ENCODE measurements at regions not wholly inside any gene's neighbourhood (a gene's known extent, or its start where the extent isn't known, plus 50 kb on each side); places are given as distances from the start of the nearest gene placed in this dataset.
"Not testable (repeated sequence)": the region's sequence is repeated elsewhere in the genome, so short reads cannot be mapped to it uniquely, and the experiment has no call there.

- H3K4me3 ChIP-seq = no peak overlapping the region
- H3K36me3 ChIP-seq = no peaks in the 10 kb centered on the region
- TF ChIP-seq CTCF (IDR thresholded peaks at IDR 0.05; ENCODE audit: low read depth, low read length) = no peak
- H3K27me3 ChIP-seq = no peaks in the 10 kb centered on the region
- H3K9me3 ChIP-seq (ENCODE audit: low read depth) = no peaks in the 10 kb centered on the region
- no peak overlapping the region for H3K27ac ChIP-seq
- DNase-seq (ENCODE audit: low read depth in 1 of 2, low spot score in 1 of 2) = peak in 1 of 2 donors; percentile 56
- H3K4me1 ChIP-seq (ENCODE audit: low read depth) = no peaks in the 10 kb centered on the region
Measured at GRCh38 chr12:87406926-87407325, 622.3 kb downstream of the C12orf50 start.

- no peaks in the 10 kb centered on the region for H3K9me3 ChIP-seq (ENCODE audit: low read depth)
- peak in 1 of 2 donors; percentile 27 for DNase-seq (ENCODE audit: low read depth in 1 of 2, low spot score in 1 of 2)
- no peak overlapping the region for H3K4me3 ChIP-seq
- TF ChIP-seq CTCF (IDR thresholded peaks at IDR 0.05; ENCODE audit: low read depth, low read length) = no peak
- H3K27me3 ChIP-seq = no peaks in the 10 kb centered on the region
- no peak overlapping the region for H3K27ac ChIP-seq
- no peaks in the 10 kb centered on the region for H3K4me1 ChIP-seq (ENCODE audit: low read depth)
- no peaks in the 10 kb centered on the region for H3K36me3 ChIP-seq
Measured at GRCh38 chr12:87405918-87406317, 623.3 kb downstream of the C12orf50 start.

DNA sequence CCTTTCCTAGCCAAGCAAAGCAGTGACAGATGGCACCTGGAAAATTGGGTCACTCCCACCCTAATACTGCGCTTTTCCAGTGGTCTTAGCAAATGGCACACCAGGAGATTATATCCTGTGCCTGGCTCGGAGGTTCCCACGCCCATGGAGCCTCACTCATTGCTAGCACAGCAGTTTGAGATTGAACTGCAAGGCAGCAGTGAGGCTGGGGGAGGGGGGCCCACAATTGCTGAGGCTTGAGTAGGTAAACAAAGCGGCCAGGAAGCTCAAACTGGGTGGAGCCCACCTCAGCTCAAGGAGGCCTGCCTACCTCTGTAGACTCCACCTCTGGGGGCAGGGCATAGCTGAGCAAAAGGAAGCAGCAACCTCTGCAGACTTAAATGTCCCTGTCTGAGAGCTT lies 635.0 kb downstream of the C12orf50 start:
- H3K9me3 ChIP-seq (ENCODE audit: low read depth); H3K4me1 ChIP-seq (ENCODE audit: low read depth); H3K27me3 ChIP-seq; H3K36me3 ChIP-seq; H3K27ac ChIP-seq; H3K4me3 ChIP-seq; DNase-seq (ENCODE audit: low read depth in 1 of 2, low spot score in 1 of 2): not testable (repeated sequence)

- TF ChIP-seq CTCF (IDR thresholded peaks at IDR 0.05; ENCODE audit: low read depth, low read length) = no peak
- H3K27me3 ChIP-seq = no peaks in the 10 kb centered on the region
Measured at GRCh38 chr12:87388376-87388775, 640.8 kb downstream of the C12orf50 start.

DNA sequence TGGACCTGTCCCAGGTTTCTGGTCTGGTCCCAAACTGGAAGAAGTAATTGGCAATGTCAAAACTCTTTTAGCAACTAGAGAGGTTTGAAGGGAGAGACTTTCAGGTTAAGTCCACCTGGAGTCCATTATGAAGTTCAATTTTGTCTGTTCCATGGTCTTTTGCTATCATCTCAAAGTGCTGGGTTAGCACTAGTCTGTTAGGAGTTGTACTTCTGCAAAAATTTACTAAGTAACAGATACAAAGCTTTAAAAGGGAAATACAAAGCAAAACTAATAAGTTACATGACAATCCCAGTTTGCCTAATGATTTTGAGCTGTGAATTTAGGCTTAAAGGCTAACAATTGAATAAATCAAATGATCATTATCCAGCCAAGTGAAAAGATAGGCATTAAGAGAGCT lies 643.9 kb downstream of the C12orf50 start:
- Histone ChIP-seq H3K4me1 (ENCODE audit: low read depth) (peaks cover 9% of the 10 kb centered on the region), H3K27ac (no peak overlapping the region), H3K4me3 (no peak overlapping the region), H3K9me3 (ENCODE audit: low read depth) (no peaks in the 10 kb centered on the region), H3K36me3 (no peaks in the 10 kb centered on the region), H3K27me3 (no peaks in the 10 kb centered on the region)
- no peak for DNase-seq (ENCODE audit: low read depth in 1 of 2, low spot score in 1 of 2)
- TF ChIP-seq CTCF (IDR thresholded peaks at IDR 0.05; ENCODE audit: low read depth, low read length) = no peak

More at GRCh38 chr12:87388376-87388775, 640.8 kb downstream of the C12orf50 start:
- H3K4me3 ChIP-seq = no peak overlapping the region
- no peaks in the 10 kb centered on the region for H3K36me3 ChIP-seq
- no peak for DNase-seq (ENCODE audit: low read depth in 1 of 2, low spot score in 1 of 2)
- no peak overlapping the region for H3K27ac ChIP-seq
- H3K4me1 ChIP-seq (ENCODE audit: low read depth) = peaks cover 6% of the 10 kb centered on the region
- H3K9me3 ChIP-seq (ENCODE audit: low read depth) = no peaks in the 10 kb centered on the region

DNA sequence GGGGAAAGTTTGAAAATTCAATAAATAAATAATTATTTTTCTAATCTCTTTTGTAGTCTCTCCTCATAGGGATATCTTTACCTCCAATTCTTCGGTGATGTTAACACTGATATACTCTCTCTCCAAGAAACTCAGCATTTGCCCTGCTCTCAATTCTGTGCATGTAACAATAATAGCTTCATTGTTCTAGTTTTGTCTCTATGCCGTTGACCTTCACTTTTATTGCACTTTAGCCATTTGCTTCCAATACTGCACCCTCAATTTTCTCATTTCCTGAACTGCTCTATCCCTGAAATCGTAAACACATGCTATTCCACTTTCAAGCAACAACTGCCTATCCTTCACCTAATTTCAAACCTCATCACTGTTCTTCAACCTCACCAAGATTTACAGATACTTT lies 645.0 kb downstream of the C12orf50 start:
- no peak for TF ChIP-seq CTCF (IDR thresholded peaks at IDR 0.05; ENCODE audit: low read depth, low read length)
- Histone ChIP-seq H3K9me3 (ENCODE audit: low read depth) (no peaks in the 10 kb centered on the region), H3K4me1 (ENCODE audit: low read depth) (peaks cover 9% of the 10 kb centered on the region), H3K36me3 (no peaks in the 10 kb centered on the region), H3K27me3 (no peaks in the 10 kb centered on the region), H3K4me3 (no peak overlapping the region), H3K27ac (no peak overlapping the region)
- no peak for DNase-seq (ENCODE audit: low read depth in 1 of 2, low spot score in 1 of 2)
